ENCODE measurements at regions not wholly inside any gene's neighbourhood (a gene's known extent, or its start where the extent isn't known, plus 50 kb on each side); places are given as distances from the start of the nearest gene placed in this dataset.

- Histone ChIP-seq H3K4me1 (ENCODE audit: control insufficient read depth, insufficient read depth, low read length) (no peaks in the 10 kb centered on the region), H3K36me3 (ENCODE audit: control insufficient read depth, insufficient read depth, low read length) (no peaks in the 10 kb centered on the region), H3K4me3 (ENCODE audit: low read depth, low read length) (no peak overlapping the region), H3K27ac (ENCODE audit: low read depth, low read length) (no peak overlapping the region), H3K9ac (ENCODE audit: low read length) (no peak overlapping the region), H3K9me3 (ENCODE audit: control insufficient read depth, insufficient read depth, low read depth, low read length) (no peaks in the 10 kb centered on the region), H3K27me3 (ENCODE audit: control insufficient read depth, insufficient read depth, low read length) (no peaks in the 10 kb centered on the region)
Observed at GRCh38 chr3:178174201-178174915, 361.9 kb upstream of the KCNMB2 start.

- Histone ChIP-seq H3K36me3 (ENCODE audit: control insufficient read depth, insufficient read depth, low read length) (no peaks in the 10 kb centered on the region; the same call in 1 of the 2 replicates), H3K27me3 (ENCODE audit: control insufficient read depth, insufficient read depth, low read length) (no peaks in the 10 kb centered on the region), H3K4me1 (ENCODE audit: control insufficient read depth, insufficient read depth, low read length) (no peaks in the 10 kb centered on the region; the same call in 1 of the 2 replicates), H3K27ac (ENCODE audit: low read depth, low read length) (no peak overlapping the region), H3K4me3 (ENCODE audit: low read depth, low read length) (no peak overlapping the region), H3K9ac (ENCODE audit: low read length) (no peak overlapping the region), H3K9me3 (ENCODE audit: control insufficient read depth, insufficient read depth, low read depth, low read length) (no peaks in the 10 kb centered on the region)
Observed at GRCh38 chr3:178181088-178181487, 355.1 kb upstream of the KCNMB2 start.

- H3K4me3 ChIP-seq (ENCODE audit: low read depth, low read length): no peak overlapping the region
- H3K9ac ChIP-seq (ENCODE audit: low read length): no peak overlapping the region
- no peaks in the 10 kb centered on the region; the same call in 1 of the 2 replicates for H3K4me1 ChIP-seq (ENCODE audit: control insufficient read depth, insufficient read depth, low read length)
- H3K36me3 ChIP-seq (ENCODE audit: control insufficient read depth, insufficient read depth, low read length): peaks cover 3% of the 10 kb centered on the region; the same call in 1 of the 2 replicates
- no peak overlapping the region for H3K27ac ChIP-seq (ENCODE audit: low read depth, low read length)
- H3K27me3 ChIP-seq (ENCODE audit: control insufficient read depth, insufficient read depth, low read length): no peaks in the 10 kb centered on the region
- H3K9me3 ChIP-seq (ENCODE audit: control insufficient read depth, insufficient read depth, low read depth, low read length): peaks cover 4% of the 10 kb centered on the region
Observed at GRCh38 chr3:178181784-178182183, 354.5 kb upstream of the KCNMB2 start.

GRCh38 chr3:178182337-178182779, 353.9 kb upstream of the KCNMB2 start:
- H3K9ac ChIP-seq (ENCODE audit: low read length): no peak overlapping the region
- no peaks in the 10 kb centered on the region for H3K27me3 ChIP-seq (ENCODE audit: control insufficient read depth, insufficient read depth, low read length)
- peaks cover 4% of the 10 kb centered on the region for H3K9me3 ChIP-seq (ENCODE audit: control insufficient read depth, insufficient read depth, low read depth, low read length)
- H3K4me3 ChIP-seq (ENCODE audit: low read depth, low read length): no peak overlapping the region
- no peak overlapping the region for H3K27ac ChIP-seq (ENCODE audit: low read depth, low read length)
- no peaks in the 10 kb centered on the region; the same call in 1 of the 2 replicates for H3K4me1 ChIP-seq (ENCODE audit: control insufficient read depth, insufficient read depth, low read length)
- H3K36me3 ChIP-seq (ENCODE audit: control insufficient read depth, insufficient read depth, low read length): peaks cover 3% of the 10 kb centered on the region; the same call in 1 of the 2 replicates

GRCh38 chr3:178184833-178185232, 351.4 kb upstream of the KCNMB2 start:
- Histone ChIP-seq H3K4me1 (ENCODE audit: control insufficient read depth, insufficient read depth, low read length) (peaks cover 3% of the 10 kb centered on the region), H3K36me3 (ENCODE audit: control insufficient read depth, insufficient read depth, low read length) (peaks cover 3% of the 10 kb centered on the region; the same call in 1 of the 2 replicates), H3K27ac (ENCODE audit: low read depth, low read length) (no peak overlapping the region), H3K4me3 (ENCODE audit: low read depth, low read length) (no peak overlapping the region), H3K9me3 (ENCODE audit: control insufficient read depth, insufficient read depth, low read depth, low read length) (peaks cover 4% of the 10 kb centered on the region), H3K9ac (ENCODE audit: low read length) (no peak overlapping the region), H3K27me3 (ENCODE audit: control insufficient read depth, insufficient read depth, low read length) (no peaks in the 10 kb centered on the region)

- Histone ChIP-seq H3K36me3 (ENCODE audit: control insufficient read depth, insufficient read depth, low read length) (peaks cover 3% of the 10 kb centered on the region; the same call in 1 of the 2 replicates), H3K27ac (ENCODE audit: low read depth, low read length) (no peak overlapping the region), H3K9ac (ENCODE audit: low read length) (no peak overlapping the region), H3K4me3 (ENCODE audit: low read depth, low read length) (no peak overlapping the region), H3K9me3 (ENCODE audit: control insufficient read depth, insufficient read depth, low read depth, low read length) (peaks cover 4% of the 10 kb centered on the region), H3K4me1 (ENCODE audit: control insufficient read depth, insufficient read depth, low read length) (peaks cover 16% of the 10 kb centered on the region), H3K27me3 (ENCODE audit: control insufficient read depth, insufficient read depth, low read length) (no peaks in the 10 kb centered on the region)
Observed at GRCh38 chr3:178186666-178187065, 349.6 kb upstream of the KCNMB2 start.

GRCh38 chr3:178189854-178190253, 346.4 kb upstream of the KCNMB2 start:
- Histone ChIP-seq H3K4me1 (ENCODE audit: control insufficient read depth, insufficient read depth, low read length) (peaks cover 16% of the 10 kb centered on the region), H3K36me3 (ENCODE audit: control insufficient read depth, insufficient read depth, low read length) (peaks cover 3% of the 10 kb centered on the region; the same call in 1 of the 2 replicates), H3K9ac (ENCODE audit: low read length) (no peak overlapping the region), H3K27ac (ENCODE audit: low read depth, low read length) (no peak overlapping the region), H3K9me3 (ENCODE audit: control insufficient read depth, insufficient read depth, low read depth, low read length) (peaks cover 4% of the 10 kb centered on the region), H3K27me3 (ENCODE audit: control insufficient read depth, insufficient read depth, low read length) (no peaks in the 10 kb centered on the region), H3K4me3 (ENCODE audit: low read depth, low read length) (no peak overlapping the region)

- no peak overlapping the region for H3K9ac ChIP-seq (ENCODE audit: low read length)
- H3K27ac ChIP-seq (ENCODE audit: low read depth, low read length): no peak overlapping the region
- no peaks in the 10 kb centered on the region for H3K36me3 ChIP-seq (ENCODE audit: control insufficient read depth, insufficient read depth, low read length)
- no peaks in the 10 kb centered on the region for H3K9me3 ChIP-seq (ENCODE audit: control insufficient read depth, insufficient read depth, low read depth, low read length)
- no peak overlapping the region for H3K4me3 ChIP-seq (ENCODE audit: low read depth, low read length)
- peaks cover 16% of the 10 kb centered on the region for H3K4me1 ChIP-seq (ENCODE audit: control insufficient read depth, insufficient read depth, low read length)
- no peaks in the 10 kb centered on the region for H3K27me3 ChIP-seq (ENCODE audit: control insufficient read depth, insufficient read depth, low read length)
Observed at GRCh38 chr3:178193846-178194245, 342.4 kb upstream of the KCNMB2 start.

GRCh38 chr3:178194539-178194938, 341.7 kb upstream of the KCNMB2 start:
- Histone ChIP-seq H3K4me1 (ENCODE audit: control insufficient read depth, insufficient read depth, low read length) (peaks cover 15% of the 10 kb centered on the region), H3K4me3 (ENCODE audit: low read depth, low read length) (no peak overlapping the region)

GRCh38 chr3:178195824-178196223, 340.4 kb upstream of the KCNMB2 start:
- Histone ChIP-seq H3K9ac (ENCODE audit: low read length) (no peak overlapping the region), H3K4me1 (ENCODE audit: control insufficient read depth, insufficient read depth, low read length) (peaks cover 6% of the 10 kb centered on the region), H3K9me3 (ENCODE audit: control insufficient read depth, insufficient read depth, low read depth, low read length) (no peaks in the 10 kb centered on the region), H3K36me3 (ENCODE audit: control insufficient read depth, insufficient read depth, low read length) (no peaks in the 10 kb centered on the region; the same call in 1 of the 2 replicates), H3K27ac (ENCODE audit: low read depth, low read length) (no peak overlapping the region), H3K4me3 (ENCODE audit: low read depth, low read length) (no peak overlapping the region), H3K27me3 (ENCODE audit: control insufficient read depth, insufficient read depth, low read length) (no peaks in the 10 kb centered on the region)

More at GRCh38 chr3:178194539-178194938, 341.7 kb upstream of the KCNMB2 start:
- Histone ChIP-seq H3K27me3 (ENCODE audit: control insufficient read depth, insufficient read depth, low read length) (no peaks in the 10 kb centered on the region), H3K36me3 (ENCODE audit: control insufficient read depth, insufficient read depth, low read length) (no peaks in the 10 kb centered on the region), H3K9ac (ENCODE audit: low read length) (no peak overlapping the region), H3K9me3 (ENCODE audit: control insufficient read depth, insufficient read depth, low read depth, low read length) (no peaks in the 10 kb centered on the region), H3K27ac (ENCODE audit: low read depth, low read length) (no peak overlapping the region)

GRCh38 chr3:178198329-178198728, 337.9 kb upstream of the KCNMB2 start:
- H3K27ac ChIP-seq (ENCODE audit: low read depth, low read length): no peak overlapping the region
- H3K36me3 ChIP-seq (ENCODE audit: control insufficient read depth, insufficient read depth, low read length): no peaks in the 10 kb centered on the region; the same call in 1 of the 2 replicates
- H3K9me3 ChIP-seq (ENCODE audit: control insufficient read depth, insufficient read depth, low read depth, low read length): no peaks in the 10 kb centered on the region
- no peaks in the 10 kb centered on the region for H3K4me1 ChIP-seq (ENCODE audit: control insufficient read depth, insufficient read depth, low read length)
- H3K4me3 ChIP-seq (ENCODE audit: low read depth, low read length): no peak overlapping the region
- H3K9ac ChIP-seq (ENCODE audit: low read length): no peak overlapping the region
- no peaks in the 10 kb centered on the region for H3K27me3 ChIP-seq (ENCODE audit: control insufficient read depth, insufficient read depth, low read length)

Data from HUES6 (cell line).